IMR-90 (cell line): ENCODE measurements at regions not wholly inside any gene's neighbourhood (a gene's known extent, or its start where the extent isn't known, plus 50 kb on each side); places are given as distances from the start of the nearest gene placed in this dataset.

Source experiments
- ATAC-seq: fragments of 200-7000 bp; cut with Tn5 transposase; 2 replicates; pipeline ENCODE4 v1.9.1; 2020; ENCODE audit warnings: low read depth, mild to moderate bottlenecking, moderate library complexity
- BruUV-seq: library from RNA; stranded (reverse); fragments of 400-500 nt; replicated peaks from 2 replicates; lab custom pipeline; 2021; lab: Mats Ljungman, UMichigan
- CTCF ChIA-PET: fragments of 300-600 bp; formaldehyde crosslinking; extraction: SDS; loops from one replicate; lab custom pipeline; 2021; ENCODE audit warnings: antibody characterized with exemption; lab: Yijun Ruan, JAX
- POLR2A ChIA-PET: fragments of 300-600 bp; sonication (Branson Sonifier 250); formaldehyde crosslinking; loops from one replicate; lab custom pipeline; 2022; ENCODE audit warnings: antibody characterized with exemption; ENCODE audit not compliant: unreplicated experiment; lab: Charles Lee
- DNase-seq: peaks from one replicate; pipeline ENCODE4 v3.0.0; 2013
- H2AFZ ChIP-seq: replicated peaks from 2 replicates; pipeline ENCODE3; 2013; ENCODE audit warnings: low read length, mild to moderate bottlenecking; ENCODE audit not compliant: poor library complexity
- H2AK5ac ChIP-seq: 2 replicates; pipeline ENCODE4 v1.6.1; 2013; ENCODE audit warnings: low read depth, low read length, inconsistent platforms
- H2AK9ac ChIP-seq: replicated peaks from 2 replicates; pipeline ENCODE3; 2013; ENCODE audit warnings: mild to moderate bottlenecking, low read depth, low read length, moderate library complexity; ENCODE audit not compliant: poor library complexity
- H2BK120ac ChIP-seq: 2 replicates; pipeline ENCODE4 v1.6.1; 2013; ENCODE audit warnings: low read depth, low read length, inconsistent platforms
- H2BK15ac ChIP-seq: 3 replicates; pipeline ENCODE4 v1.6.1; 2013; ENCODE audit warnings: low read depth, low read length, inconsistent platforms
- H2BK20ac ChIP-seq: 2 replicates; pipeline ENCODE4 v1.6.1; 2013; ENCODE audit warnings: low read depth, mild to moderate bottlenecking, inconsistent platforms, low read length, moderate library complexity
- H2BK5ac ChIP-seq: 2 replicates; pipeline ENCODE4 v1.6.1; 2013; ENCODE audit warnings: mild to moderate bottlenecking, low read depth, low read length, inconsistent platforms; ENCODE audit not compliant: poor library complexity, severe bottlenecking
- H3K14ac ChIP-seq: replicated peaks from 2 replicates; pipeline ENCODE4 v1.6.1; 2013; ENCODE audit warnings: low read depth, low read length, inconsistent platforms
- H3K18ac ChIP-seq: 2 replicates; pipeline ENCODE4 v1.6.1; 2013; ENCODE audit warnings: low read depth, low read length, control low read depth
- H3K23ac ChIP-seq: 2 replicates; pipeline ENCODE4 v1.6.1; 2013; ENCODE audit warnings: low read depth, low read length, inconsistent platforms
- H3K27ac ChIP-seq: 2 replicates; pipeline ENCODE4 v1.5.1; 2013; ENCODE audit warnings: mild to moderate bottlenecking, control low read depth, low read length; ENCODE audit not compliant: insufficient read depth
- H3K27me3 ChIP-seq: 2 replicates; pipeline ENCODE4 v1.6.1; 2013; ENCODE audit warnings: low read length; ENCODE audit not compliant: control insufficient read depth, insufficient read depth
- H3K36me3 ChIP-seq: 2 replicates; pipeline ENCODE4 v1.6.1; 2013; ENCODE audit warnings: low read length, mixed read lengths; ENCODE audit not compliant: control insufficient read depth, insufficient read depth
- H3K4ac ChIP-seq: 2 replicates; pipeline ENCODE4 v1.6.1; 2013; ENCODE audit warnings: low read depth, low read length, inconsistent platforms
- H3K4me1 ChIP-seq: 2 replicates; pipeline ENCODE4 v1.6.1; 2013; ENCODE audit warnings: low read length, mixed read lengths; ENCODE audit not compliant: control insufficient read depth, insufficient read depth
- H3K4me2 ChIP-seq: 2 replicates; pipeline ENCODE4 v1.6.1; 2013; ENCODE audit warnings: low read depth, mild to moderate bottlenecking, control low read depth, low read length, moderate library complexity
- H3K4me3 ChIP-seq: 2 replicates; pipeline ENCODE4 v1.5.1; 2013; ENCODE audit warnings: low read depth, mild to moderate bottlenecking, control low read depth, low read length, moderate library complexity; ENCODE audit not compliant: insufficient read depth
- H3K56ac ChIP-seq: 2 replicates; pipeline ENCODE4 v1.6.1; 2013; ENCODE audit warnings: low read length, inconsistent platforms; ENCODE audit not compliant: insufficient read depth; ENCODE audit errors: extremely low read depth
- H3K79me1 ChIP-seq, 2 experiments: 2 replicates each; pipeline ENCODE4 v1.6.1; 2013; ENCODE audit warnings: low read length in 2 of 2, inconsistent platforms in 1 of 2, low read depth in 1 of 2
- H3K9ac ChIP-seq: 2 replicates; pipeline ENCODE4 v1.6.1; 2013; ENCODE audit warnings: low read depth, low read length, control low read depth
- H3K9me1 ChIP-seq: 2 replicates; pipeline ENCODE4 v1.6.1; 2013; ENCODE audit warnings: low read length, inconsistent platforms; ENCODE audit not compliant: insufficient read depth
- H3K9me3 ChIP-seq: 2 replicates; pipeline ENCODE4 v1.6.1; 2013; ENCODE audit warnings: low read length; ENCODE audit not compliant: control insufficient read depth, insufficient read depth
- H4K20me1 ChIP-seq: 2 replicates; pipeline ENCODE4 v1.6.1; 2013; ENCODE audit warnings: low read length, inconsistent platforms; ENCODE audit not compliant: insufficient read depth
- H4K5ac ChIP-seq: 2 replicates; pipeline ENCODE4 v1.6.1; 2013; ENCODE audit warnings: mild to moderate bottlenecking, low read depth, low read length, control low read depth
- H4K8ac ChIP-seq, 2 experiments: 2 replicates each; pipeline ENCODE4 v1.6.1; 2013; ENCODE audit warnings: low read depth in 2 of 2, low read length in 2 of 2, control low read depth in 1 of 2, inconsistent platforms in 1 of 2
- H4K91ac ChIP-seq: 2 replicates; pipeline ENCODE4 v1.6.1; 2013; ENCODE audit warnings: low read depth, low read length, inconsistent platforms; ENCODE audit not compliant: insufficient read depth
- BHLHE40 ChIP-seq: fragments of 150-350 bp; IDR thresholded peaks from 2 replicates; pipeline ENCODE4 v1.6.1; 2016; ENCODE audit warnings: mild to moderate bottlenecking, low read depth, low read length
- CEBPB ChIP-seq: IDR thresholded peaks from 2 replicates; pipeline ENCODE4 v1.6.1; 2012; ENCODE audit warnings: low read depth, low read length, improper control_type of control experiment
- CHD1 ChIP-seq: IDR thresholded peaks from 2 replicates; pipeline ENCODE4 v1.6.1; 2012; ENCODE audit warnings: low read depth, low read length, improper control_type of control experiment
- MAFK ChIP-seq: IDR thresholded peaks from 2 replicates; pipeline ENCODE4 v1.6.1; 2012; ENCODE audit warnings: low read depth, low read length, improper control_type of control experiment
- MAZ ChIP-seq: IDR thresholded peaks from 2 replicates; pipeline ENCODE4 v1.6.1; 2012; ENCODE audit warnings: low read depth, mild to moderate bottlenecking, low read length, improper control_type of control experiment, moderate library complexity, borderline replicate concordance
- MXI1 ChIP-seq: IDR thresholded peaks from 2 replicates; pipeline ENCODE4 v1.6.1; 2012; ENCODE audit warnings: low read depth, mild to moderate bottlenecking, low read length, moderate library complexity, borderline replicate concordance
- NFE2L2 ChIP-seq: fragments of 150-350 bp; IDR thresholded peaks from 2 replicates; pipeline ENCODE4 v1.6.1; 2016; ENCODE audit warnings: low read depth, mild to moderate bottlenecking, low read length
- POLR2A ChIP-seq: IDR thresholded peaks from 2 replicates; pipeline ENCODE4 v1.6.1; 2012; ENCODE audit warnings: mild to moderate bottlenecking, low read depth, low read length
- RCOR1 ChIP-seq: IDR thresholded peaks from 2 replicates; pipeline ENCODE4 v1.6.1; 2012; ENCODE audit warnings: mild to moderate bottlenecking, low read length, improper control_type of control experiment; ENCODE audit not compliant: insufficient replicate concordance
- RFX5 ChIP-seq: IDR thresholded peaks from 2 replicates; pipeline ENCODE4 v1.8.0; 2012; ENCODE audit warnings: low read depth, mild to moderate bottlenecking, low read length, moderate library complexity
- SMC3 ChIP-seq: fragments of 150-350 bp; IDR thresholded peaks from 2 replicates; pipeline ENCODE4 v1.6.1; 2016; ENCODE audit warnings: low read depth, mild to moderate bottlenecking, antibody characterized with exemption, low read length, moderate library complexity
- WGBS, 2 experiments: methylation state at CpG; one replicate each; pipeline versions ENCODE4 v1.1.5 to v1.1.7; 2013; ENCODE audit warnings: missing lambda C conversion rate in 2 of 2; ENCODE audit not compliant: insufficient read length in 1 of 2; ENCODE audit errors: extremely low coverage in 2 of 2; 5-methylcytosine and 5-hydroxymethylcytosine counted together
- dilution Hi-C: fragments of 300-500 bp; cut with HindIII; formaldehyde crosslinking; loops from one replicate; pipeline ENCODE4 v1.14.3; 2018; ENCODE audit warnings: low sequenced_read_pairs; ENCODE audit not compliant: unreplicated experiment
- in situ Hi-C: fragments of 300-500 bp; cut with MboI; formaldehyde crosslinking; loops from 3 replicates; pipeline ENCODE4 v1.14.3; 2019; ENCODE audit warnings: low sequenced_read_pairs, inconsistent platforms, mixed read lengths
- intact Hi-C: fragments of 100-400 bp; cut with micrococcal nuclease; formaldehyde crosslinking; loops from 2 replicates; pipeline ENCODE4 v1.10.0; 2022
- TF ChIP-seq, protein P1 (sequence below): conservative IDR thresholded peaks from 2 replicates; pipeline ENCODE4 v1.5.1; 2012; ENCODE audit warnings: mild to moderate bottlenecking, low read depth, low read length, improper control_type of control experiment
- TF ChIP-seq, protein P2 (sequence below): fragments of 150-350 bp; IDR thresholded peaks from 2 replicates; pipeline ENCODE4 v1.6.1; 2017; ENCODE audit warnings: mild to moderate bottlenecking, antibody characterized with exemption, low read length, low read depth
- TF ChIP-seq, protein P3 (sequence below): fragments of 150-350 bp; IDR thresholded peaks from 2 replicates; pipeline ENCODE4 v1.6.1; 2016; ENCODE audit warnings: low read depth, mild to moderate bottlenecking, low read length, moderate library complexity, borderline replicate concordance

DNA sequence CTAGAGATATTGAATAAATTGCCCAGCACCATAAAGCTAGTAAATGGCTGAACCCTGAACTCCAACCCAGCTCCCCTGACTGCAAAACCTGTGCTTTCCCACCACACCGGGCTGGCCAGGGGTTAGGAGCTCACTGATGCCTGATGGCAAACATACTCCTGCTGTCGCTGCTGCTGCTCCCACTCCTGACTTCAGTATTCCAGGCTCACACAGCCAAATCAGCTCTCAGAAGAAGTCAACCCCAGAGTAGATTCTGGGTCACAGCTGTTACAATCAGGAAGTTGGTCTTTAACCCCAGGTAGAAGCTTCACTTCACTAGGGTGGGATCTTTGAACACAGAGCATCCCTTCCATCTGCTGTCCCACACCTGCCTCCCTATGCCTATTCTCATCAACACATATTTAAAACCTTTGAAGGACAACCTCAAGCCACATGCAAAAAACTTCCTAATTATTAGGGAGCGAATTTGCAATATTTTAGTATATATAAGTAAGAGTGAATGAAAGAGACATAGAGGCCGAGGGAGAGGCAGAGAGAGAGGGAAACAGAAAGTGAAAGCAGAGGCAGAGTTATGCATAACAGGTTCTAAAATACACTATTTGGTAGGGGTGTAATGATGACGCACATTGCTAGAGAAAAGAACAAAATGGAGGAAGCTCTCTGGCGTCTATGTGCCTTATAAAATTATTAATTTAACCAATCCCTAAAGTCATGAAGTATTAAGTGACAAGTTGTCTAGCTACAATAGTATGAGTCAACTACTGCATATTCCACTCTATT is 99.4 kb upstream of the SERP2 start:
- H3K4me2 ChIP-seq = peak overlapping the region; percentile 49
- no peak for TF ChIP-seq RCOR1
- TF ChIP-seq RFX5 = no peak
- TF ChIP-seq NFE2L2 = no peak
- TF ChIP-seq CHD1 = no peak
- TF ChIP-seq POLR2A = no peak
- no peak for TF ChIP-seq MAFK
- no peak for TF ChIP-seq BHLHE40
- TF ChIP-seq SMC3 = no peak
- TF ChIP-seq, protein P1, sequence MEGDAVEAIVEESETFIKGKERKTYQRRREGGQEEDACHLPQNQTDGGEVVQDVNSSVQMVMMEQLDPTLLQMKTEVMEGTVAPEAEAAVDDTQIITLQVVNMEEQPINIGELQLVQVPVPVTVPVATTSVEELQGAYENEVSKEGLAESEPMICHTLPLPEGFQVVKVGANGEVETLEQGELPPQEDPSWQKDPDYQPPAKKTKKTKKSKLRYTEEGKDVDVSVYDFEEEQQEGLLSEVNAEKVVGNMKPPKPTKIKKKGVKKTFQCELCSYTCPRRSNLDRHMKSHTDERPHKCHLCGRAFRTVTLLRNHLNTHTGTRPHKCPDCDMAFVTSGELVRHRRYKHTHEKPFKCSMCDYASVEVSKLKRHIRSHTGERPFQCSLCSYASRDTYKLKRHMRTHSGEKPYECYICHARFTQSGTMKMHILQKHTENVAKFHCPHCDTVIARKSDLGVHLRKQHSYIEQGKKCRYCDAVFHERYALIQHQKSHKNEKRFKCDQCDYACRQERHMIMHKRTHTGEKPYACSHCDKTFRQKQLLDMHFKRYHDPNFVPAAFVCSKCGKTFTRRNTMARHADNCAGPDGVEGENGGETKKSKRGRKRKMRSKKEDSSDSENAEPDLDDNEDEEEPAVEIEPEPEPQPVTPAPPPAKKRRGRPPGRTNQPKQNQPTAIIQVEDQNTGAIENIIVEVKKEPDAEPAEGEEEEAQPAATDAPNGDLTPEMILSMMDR = no peak
- TF ChIP-seq MXI1 = no peak
- TF ChIP-seq, protein P2, sequence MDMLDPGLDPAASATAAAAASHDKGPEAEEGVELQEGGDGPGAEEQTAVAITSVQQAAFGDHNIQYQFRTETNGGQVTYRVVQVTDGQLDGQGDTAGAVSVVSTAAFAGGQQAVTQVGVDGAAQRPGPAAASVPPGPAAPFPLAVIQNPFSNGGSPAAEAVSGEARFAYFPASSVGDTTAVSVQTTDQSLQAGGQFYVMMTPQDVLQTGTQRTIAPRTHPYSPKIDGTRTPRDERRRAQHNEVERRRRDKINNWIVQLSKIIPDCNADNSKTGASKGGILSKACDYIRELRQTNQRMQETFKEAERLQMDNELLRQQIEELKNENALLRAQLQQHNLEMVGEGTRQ = no peak
- TF ChIP-seq CEBPB = no peak
- TF ChIP-seq, protein P3, sequence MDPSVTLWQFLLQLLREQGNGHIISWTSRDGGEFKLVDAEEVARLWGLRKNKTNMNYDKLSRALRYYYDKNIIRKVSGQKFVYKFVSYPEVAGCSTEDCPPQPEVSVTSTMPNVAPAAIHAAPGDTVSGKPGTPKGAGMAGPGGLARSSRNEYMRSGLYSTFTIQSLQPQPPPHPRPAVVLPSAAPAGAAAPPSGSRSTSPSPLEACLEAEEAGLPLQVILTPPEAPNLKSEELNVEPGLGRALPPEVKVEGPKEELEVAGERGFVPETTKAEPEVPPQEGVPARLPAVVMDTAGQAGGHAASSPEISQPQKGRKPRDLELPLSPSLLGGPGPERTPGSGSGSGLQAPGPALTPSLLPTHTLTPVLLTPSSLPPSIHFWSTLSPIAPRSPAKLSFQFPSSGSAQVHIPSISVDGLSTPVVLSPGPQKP = no peak
- TF ChIP-seq MAZ = no peak

More for the DNA sequence above, 99.4 kb upstream of the SERP2 start:
- 0 out of 2 replicates have a peak overlapping the region, but pooled peaks have one; percentile 38 for H3K9ac ChIP-seq
- peak overlapping the region; percentile 65 for H2AFZ ChIP-seq
- peak overlapping the region; percentile 83; the same call in 1 of the 3 replicates for H2BK15ac ChIP-seq
- H3K18ac ChIP-seq = peak overlapping the region; percentile 65
- CTCF ChIA-PET = no interaction called here
- H4K8ac ChIP-seq = peak overlapping the region; percentile 79 to 84
- intact Hi-C loops = no loop called here
- H3K27me3 ChIP-seq = no peaks in the 10 kb centered on the region
- H3K36me3 ChIP-seq = no peaks in the 10 kb centered on the region
- H3K4me1 ChIP-seq = peaks cover 31% of the 10 kb centered on the region
- H4K5ac ChIP-seq = peak overlapping the region; percentile 83
- peak overlapping the region; percentile 70; the same call in 1 of the 2 replicates for H3K23ac ChIP-seq
- H2AK9ac ChIP-seq = peak overlapping the region; percentile 11
- H2BK20ac ChIP-seq = peak overlapping the region; percentile 68
- peak overlapping the region; percentile 5; the same call in 1 of the 2 replicates for H3K4me3 ChIP-seq
- peak overlapping the region; percentile 52 for H2AK5ac ChIP-seq
- 0 out of 2 replicates have a peak overlapping the region, but pooled peaks have one; percentile 15 for H3K14ac ChIP-seq
- peak overlapping the region; percentile 43; the same call in 1 of the 2 replicates for H3K27ac ChIP-seq
- dilution Hi-C loops = no loop called here
- H2BK120ac ChIP-seq = peak overlapping the region; percentile 89
- 20% methylated on average over 1 of the region's 6 CpGs; no CpG with 5 or more reads in 1 of the 2 experiments for WGBS, 2 experiments
- peak overlapping the region; percentile 58 for H3K4ac ChIP-seq
- no peaks in the 10 kb centered on the region for H3K79me1 ChIP-seq
- ATAC-seq (peak; percentile 67), DNase-seq (peak; percentile 77)
- in situ Hi-C loops = no loop called here
- no TSS peak for BruUV-seq
- POLR2A ChIA-PET = no interaction called here
- peak overlapping the region; percentile 67; the same call in 1 of the 2 replicates for H4K91ac ChIP-seq
- H2BK5ac ChIP-seq = peak overlapping the region; percentile 59
- H3K56ac ChIP-seq = no peak overlapping the region
- H4K20me1 ChIP-seq = no peaks in the 10 kb centered on the region
- peaks cover 26% of the 10 kb centered on the region for H3K9me1 ChIP-seq
- no peaks in the 10 kb centered on the region for H3K9me3 ChIP-seq
